ENCODE measurements at regions not wholly inside any gene's neighbourhood (a gene's known extent, or its start where the extent isn't known, plus 50 kb on each side); places are given as distances from the start of the nearest gene placed in this dataset.
A peak's percentile ranks its signal among the peaks of the same experiment; 100 is the strongest.

- Histone ChIP-seq H3K4me1 (no peaks in the 10 kb centered on the region), H3K9me3 (no peaks in the 10 kb centered on the region), H3K36me3 (no peaks in the 10 kb centered on the region), H3K4me3 (no peak overlapping the region), H3K27me3 (no peaks in the 10 kb centered on the region), H3K27ac (peak overlapping the region; percentile 17 to 67 (median 43))
- in situ Hi-C loops (cut with MboI; ENCODE audit: low pct_ligation_motif_present in 1 of 4, low pct_unique_long_range_greater_than_20kb in 1 of 4, low sequenced_read_pairs in 3 of 4), result no loop called here
- TF ChIP-seq CTCF (IDR thresholded peaks at IDR 0.05) (no peak), POLR2AphosphoS5 (IDR thresholded peaks at IDR 0.05) (peak in 2 of 3 donors; percentile 55 to 71), EP300 (IDR thresholded peaks at IDR 0.05; ENCODE audit: low read depth) (peak; percentile 30), POLR2A (IDR thresholded peaks at IDR 0.05) (no peak)
- WGBS, 2 donors (ENCODE audit: low coverage in 1 of 2), result 68 to 70% methylated on average over 5 of the region's 5 CpGs
- DNase-seq, result no peak
- intact Hi-C loops (cut with DNase I; ENCODE audit: low total_unique reads), result loop anchor here (10.0 kb wide), 1 partner anchor 835 kb away; no protein-coding TSS in a partner anchor
Observed at GRCh38 chr7:136039577-136040345, 62.6 kb upstream of the MTPN start.

DNA sequence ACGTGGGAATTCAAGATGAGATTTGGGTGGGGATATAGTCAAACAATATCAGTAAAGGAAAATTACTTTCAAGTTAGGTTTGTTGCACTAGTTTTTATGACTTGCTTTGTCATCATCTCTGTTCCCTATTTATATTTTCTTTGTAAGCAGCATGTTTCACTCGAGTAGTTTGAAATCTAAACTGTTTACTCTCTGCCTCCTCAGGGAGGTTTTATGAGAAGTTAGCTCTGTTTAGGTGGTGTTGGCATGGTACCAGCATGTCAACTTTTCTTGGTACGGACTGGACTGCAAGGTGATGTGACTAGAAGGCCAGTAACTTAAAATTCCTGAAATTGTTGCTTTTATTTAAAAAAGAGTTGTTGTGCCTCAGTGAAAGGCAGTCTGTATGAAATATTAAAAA is 59.2 kb upstream of the MTPN start:
- intact Hi-C loops (cut with DNase I; ENCODE audit: low total_unique reads) (loop anchor here (10.0 kb wide), 1 partner anchor 838 kb away; no protein-coding TSS in a partner anchor), in situ Hi-C loops (cut with MboI; ENCODE audit: low pct_ligation_motif_present in 1 of 4, low pct_unique_long_range_greater_than_20kb in 1 of 4, low sequenced_read_pairs in 3 of 4) (no loop called here)
- Histone ChIP-seq H3K4me1 (peaks cover 0 to 9% (median 7%) of the 10 kb centered on the region in 4 donors), H3K27me3 (no peaks in the 10 kb centered on the region), H3K9me3 (no peaks in the 10 kb centered on the region), H3K27ac (peak overlapping the region; percentile 38 to 81 (median 51)), H3K36me3 (no peaks in the 10 kb centered on the region), H3K4me3 (no peak overlapping the region)
- DNase-seq, result no peak
- no peak for TF ChIP-seq EP300 (IDR thresholded peaks at IDR 0.05; ENCODE audit: low read depth)
- TF ChIP-seq POLR2AphosphoS5 (IDR thresholded peaks at IDR 0.05), result peak in 1 of 3 donors; percentile 14
- 20 to 23% methylated on average over 3 of the region's 3 CpGs for WGBS, 2 donors (ENCODE audit: low coverage in 1 of 2)

GRCh38 chr7:136034132-136034531 is 57.0 kb upstream of the MTPN start:
- no peak for DNase-seq
- WGBS, 2 donors (ENCODE audit: low coverage in 1 of 2), result 67 to 80% methylated on average over 2 to 3 of the region's 3 CpGs
- H3K36me3 ChIP-seq, result no peaks in the 10 kb centered on the region

GRCh38 chr7:136033413-136034031 is 56.4 kb upstream of the MTPN start:
- 51 to 52% methylated on average over 6 of the region's 6 CpGs for WGBS, 2 donors (ENCODE audit: low coverage in 1 of 2)
- TF ChIP-seq CTCF (IDR thresholded peaks at IDR 0.05) (no peak), POLR2A (IDR thresholded peaks at IDR 0.05) (no peak), EP300 (IDR thresholded peaks at IDR 0.05; ENCODE audit: low read depth) (peak; percentile 92), POLR2AphosphoS5 (IDR thresholded peaks at IDR 0.05) (peak; percentile 88 to 94 (median 90))
- peak; percentile 16 for DNase-seq
- Histone ChIP-seq H3K27ac (peak overlapping the region; percentile 58 to 82 (median 76)), H3K4me3 (no peak overlapping the region), H3K36me3 (no peaks in the 10 kb centered on the region), H3K27me3 (no peaks in the 10 kb centered on the region), H3K4me1 (peaks cover 0 to 9% (median 7%) of the 10 kb centered on the region in 4 donors), H3K9me3 (no peaks in the 10 kb centered on the region)
- in situ Hi-C loops (cut with MboI; ENCODE audit: low pct_ligation_motif_present in 1 of 4, low pct_unique_long_range_greater_than_20kb in 1 of 4, low sequenced_read_pairs in 3 of 4), result no loop called here
- intact Hi-C loops (cut with DNase I; ENCODE audit: low total_unique reads), result loop anchor here (5.0 to 10.0 kb wide), 2 partner anchors 109 to 841 kb away; no protein-coding TSS in a partner anchor

More at GRCh38 chr7:136034132-136034531, 57.0 kb upstream of the MTPN start:
- Histone ChIP-seq H3K27ac (peak overlapping the region; percentile 58 to 81 (median 74)), H3K27me3 (no peaks in the 10 kb centered on the region), H3K4me1 (peaks cover 0 to 9% (median 7%) of the 10 kb centered on the region in 4 donors), H3K4me3 (no peak overlapping the region), H3K9me3 (no peaks in the 10 kb centered on the region)
- intact Hi-C loops (cut with DNase I; ENCODE audit: low total_unique reads), result loop anchor here (5.0 to 10.0 kb wide), 2 partner anchors 108 to 841 kb away; no protein-coding TSS in a partner anchor
- TF ChIP-seq POLR2AphosphoS5 (IDR thresholded peaks at IDR 0.05), result no peak
- no peak for TF ChIP-seq CTCF (IDR thresholded peaks at IDR 0.05)
- TF ChIP-seq EP300 (IDR thresholded peaks at IDR 0.05; ENCODE audit: low read depth), result no peak
- no peak for TF ChIP-seq POLR2A (IDR thresholded peaks at IDR 0.05)
- in situ Hi-C loops (cut with MboI; ENCODE audit: low pct_ligation_motif_present in 1 of 4, low pct_unique_long_range_greater_than_20kb in 1 of 4, low sequenced_read_pairs in 3 of 4), result no loop called here

All from transverse colon (tissue), 4 donors.